B cell (primary cell): ENCODE measurements at regions not wholly inside any gene's neighbourhood (a gene's known extent, or its start where the extent isn't known, plus 50 kb on each side); places are given as distances from the start of the nearest gene placed in this dataset.

Experiments used
- ATAC-seq: fragments of 200-7000 bp; cut with Tn5 transposase; one replicate; pipeline ENCODE4 v1.10.0; 2021; ENCODE audit warnings: low read depth, mild to moderate bottlenecking, moderate number of reproducible peaks, moderate library complexity
- CTCF ChIA-PET: fragments of 350-600 bp; sonication (Branson Sonifier 250); formaldehyde crosslinking; loops from one replicate; lab custom pipeline; 2021; ENCODE audit warnings: antibody characterized with exemption, inconsistent platforms; lab: Charles Lee
- POLR2A ChIA-PET: fragments of 350-600 bp; sonication (Branson Sonifier 250); formaldehyde crosslinking; loops from one replicate; lab custom pipeline; 2021; ENCODE audit warnings: antibody characterized with exemption; lab: Charles Lee
- DNase-seq: peaks from one replicate; pipeline ENCODE4 v3.0.0; 2013
- H2AFZ ChIP-seq: 2 replicates; pipeline ENCODE4 v1.6.1; 2012; ENCODE audit warnings: mild to moderate bottlenecking, low read depth, low read length; ENCODE audit not compliant: insufficient read depth, poor library complexity, severe bottlenecking
- H3K27ac ChIP-seq, 2 donors: 1 replicate in 1 of 2; 2 replicates in 1 of 2; pipeline ENCODE4 v1.5.1; 2012 to 2013; ENCODE audit warnings: low read length in 2 of 2, mild to moderate bottlenecking in 2 of 2, moderate library complexity in 1 of 2
- H3K27me3 ChIP-seq, 4 experiments: fragments of 200-600 bp in 1 of 4; sonication (generic) in 1 of 4; replicated peaks in 1 of 4; 1 replicate in 2 of 4; 2 replicates in 2 of 4; pipeline versions ENCODE4 v1.6.1 to v1.7.0; 2013 to 2016; ENCODE audit warnings: low read length in 3 of 4, mild to moderate bottlenecking in 2 of 4, mixed read lengths in 1 of 4, moderate library complexity in 1 of 4; ENCODE audit not compliant: insufficient read depth in 4 of 4, control insufficient read depth in 3 of 4; ENCODE audit errors: control extremely low read depth in 1 of 4
- H3K36me3 ChIP-seq, 2 experiments: replicated peaks in 1 of 2; 1 replicate in 1 of 2; 2 replicates in 1 of 2; pipeline versions ENCODE4 v1.6.1 to v1.7.1; 2013; ENCODE audit warnings: low read length in 1 of 2; ENCODE audit not compliant: insufficient read depth in 2 of 2, control insufficient read depth in 1 of 2; ENCODE audit errors: control extremely low read depth in 1 of 2, extremely low read depth in 1 of 2
- H3K4me1 ChIP-seq, 2 donors: fragments of 200-600 bp in 1 of 2; sonication (generic) in 1 of 2; 1 replicate in 1 of 2; 2 replicates in 1 of 2; pipeline versions ENCODE4 v1.5.1 to v1.6.1; 2013 to 2017; ENCODE audit warnings: low read length in 2 of 2; ENCODE audit not compliant: control insufficient read depth in 2 of 2, insufficient read depth in 2 of 2
- H3K4me2 ChIP-seq: replicated peaks from 2 replicates; pipeline ENCODE3; 2012; ENCODE audit warnings: mild to moderate bottlenecking, low read depth, low read length; ENCODE audit not compliant: poor library complexity, severe bottlenecking
- H3K4me3 ChIP-seq, 5 experiments: fragments of 200-600 bp in 1 of 5; sonication (generic) in 1 of 5; 1 replicate in 3 of 5; 2 replicates in 2 of 5; pipeline versions ENCODE4 v1.5.1 to v1.7.0; 2011 to 2016; ENCODE audit warnings: low read length in 4 of 5, mild to moderate bottlenecking in 4 of 5, low read depth in 2 of 5, control low read depth in 1 of 5, moderate library complexity in 1 of 5; ENCODE audit not compliant: insufficient read depth in 1 of 5; ENCODE audit errors: control extremely low read depth in 1 of 5, extremely low read depth in 1 of 5
- H3K79me2 ChIP-seq: fragments of 200-600 bp; sonication (generic); one replicate; pipeline ENCODE4 v1.6.0; 2016; ENCODE audit warnings: low read length; ENCODE audit not compliant: control insufficient read depth, insufficient read depth
- H3K9ac ChIP-seq: fragments of 200-600 bp; sonication (generic); 2 replicates; pipeline ENCODE4 v1.6.1; 2017; ENCODE audit warnings: mild to moderate bottlenecking, low read length, moderate library complexity
- H3K9me3 ChIP-seq, 3 donors: one replicate each; pipeline versions ENCODE4 v1.6.1 to v1.7.1; 2013; ENCODE audit warnings: low read length in 2 of 3; ENCODE audit not compliant: control insufficient read depth in 2 of 3, insufficient read depth in 1 of 3; ENCODE audit errors: control extremely low read depth in 1 of 3
- H4K20me1 ChIP-seq: 2 replicates; pipeline ENCODE4 v1.6.0; 2012; ENCODE audit warnings: mild to moderate bottlenecking, low read length; ENCODE audit not compliant: insufficient read depth, control insufficient read depth, poor library complexity, severe bottlenecking
- H3K27ac Mint-ChIP-seq: one replicate; pipeline ENCODE4 v1.8.0; 2021; ENCODE audit warnings: mixed read lengths
- H3K27me3 Mint-ChIP-seq: one replicate; pipeline ENCODE4 v1.8.0; 2021; ENCODE audit warnings: mixed read lengths
- H3K4me1 Mint-ChIP-seq: one replicate; pipeline ENCODE4 v1.8.0; 2021; ENCODE audit warnings: mixed read lengths
- H3K4me3 Mint-ChIP-seq: one replicate; pipeline ENCODE4 v1.8.0; 2021; ENCODE audit warnings: mixed read lengths
- H3K9me3 Mint-ChIP-seq: one replicate; pipeline ENCODE4 v1.8.0; 2022; ENCODE audit warnings: mixed read lengths; ENCODE audit not compliant: insufficient read depth
- EZH2 ChIP-seq: IDR thresholded peaks from 2 replicates; pipeline ENCODE4 v1.6.1; 2012; ENCODE audit warnings: borderline replicate concordance, low read depth, mild to moderate bottlenecking, moderate library complexity, low read length; ENCODE audit not compliant: insufficient read depth, poor library complexity, severe bottlenecking
- WGBS: methylation state at CpG from one replicate; pipeline ENCODE4 v1.1.5; 2013; ENCODE audit warnings: missing lambda C conversion rate; ENCODE audit not compliant: insufficient coverage; 5-methylcytosine and 5-hydroxymethylcytosine counted together
- intact Hi-C: fragments of 100-400 bp; cut with micrococcal nuclease; formaldehyde crosslinking; loops from one replicate; pipeline ENCODE4 v1.10.0; 2022
- TF ChIP-seq, protein P1 (sequence below): fragments of 200-600 bp; IDR thresholded peaks from one replicate; pipeline ENCODE4 v1.8.0; 2022; ENCODE audit warnings: antibody characterized with exemption, mild to moderate bottlenecking

DNA sequence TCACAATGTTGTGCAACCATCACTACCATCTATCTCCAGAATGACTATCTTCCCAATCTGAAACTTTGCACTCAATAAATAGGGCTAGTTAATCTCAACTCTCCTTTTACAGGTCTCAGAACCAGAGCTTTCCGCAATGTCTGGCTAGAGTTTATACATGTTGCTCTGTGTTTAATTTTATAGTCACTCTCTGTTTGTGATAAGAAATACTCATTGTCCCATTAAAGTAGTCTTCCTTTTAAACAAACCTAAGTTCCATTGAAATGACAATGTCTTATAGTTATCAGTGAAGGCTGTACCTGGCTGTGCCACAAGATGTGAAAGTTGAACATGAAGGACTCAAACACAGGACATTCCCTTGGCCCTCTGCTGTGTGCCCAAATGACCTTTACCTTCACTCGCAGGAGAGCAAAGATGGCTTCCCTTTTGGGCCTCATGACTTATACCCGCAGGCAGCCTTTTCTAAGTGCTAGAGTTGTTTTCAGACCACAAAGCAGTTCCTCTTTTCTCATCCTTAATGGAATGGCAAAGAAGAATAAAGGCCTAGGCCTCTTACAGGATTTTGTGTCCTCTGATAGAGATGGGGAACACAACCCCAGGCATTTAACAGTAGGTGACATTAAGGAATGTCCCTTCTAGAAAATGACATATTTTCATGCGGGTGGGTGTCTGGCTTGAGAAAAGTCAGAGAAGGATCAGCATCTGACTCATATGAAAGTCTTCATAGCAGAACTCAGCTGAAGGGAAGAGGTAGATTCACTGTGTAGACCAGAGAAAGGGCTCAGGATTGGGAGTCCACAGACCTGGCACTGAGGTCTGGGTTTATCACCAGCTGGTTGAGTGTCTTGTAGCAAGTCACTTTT lies 69.6 kb upstream of the ATP10B start:
- TF ChIP-seq EZH2 = no peak
- TF ChIP-seq, protein P1, sequence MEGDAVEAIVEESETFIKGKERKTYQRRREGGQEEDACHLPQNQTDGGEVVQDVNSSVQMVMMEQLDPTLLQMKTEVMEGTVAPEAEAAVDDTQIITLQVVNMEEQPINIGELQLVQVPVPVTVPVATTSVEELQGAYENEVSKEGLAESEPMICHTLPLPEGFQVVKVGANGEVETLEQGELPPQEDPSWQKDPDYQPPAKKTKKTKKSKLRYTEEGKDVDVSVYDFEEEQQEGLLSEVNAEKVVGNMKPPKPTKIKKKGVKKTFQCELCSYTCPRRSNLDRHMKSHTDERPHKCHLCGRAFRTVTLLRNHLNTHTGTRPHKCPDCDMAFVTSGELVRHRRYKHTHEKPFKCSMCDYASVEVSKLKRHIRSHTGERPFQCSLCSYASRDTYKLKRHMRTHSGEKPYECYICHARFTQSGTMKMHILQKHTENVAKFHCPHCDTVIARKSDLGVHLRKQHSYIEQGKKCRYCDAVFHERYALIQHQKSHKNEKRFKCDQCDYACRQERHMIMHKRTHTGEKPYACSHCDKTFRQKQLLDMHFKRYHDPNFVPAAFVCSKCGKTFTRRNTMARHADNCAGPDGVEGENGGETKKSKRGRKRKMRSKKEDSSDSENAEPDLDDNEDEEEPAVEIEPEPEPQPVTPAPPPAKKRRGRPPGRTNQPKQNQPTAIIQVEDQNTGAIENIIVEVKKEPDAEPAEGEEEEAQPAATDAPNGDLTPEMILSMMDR = no peak
- DNase-seq (no peak), ATAC-seq (no peak)
- Histone ChIP-seq H3K36me3 (no peaks in the 10 kb centered on the region), H3K27me3 (no peaks in the 10 kb centered on the region), H3K9me3 (no peaks in the 10 kb centered on the region), H3K27ac (no peak overlapping the region), H3K4me1 (no peaks in the 10 kb centered on the region), H3K4me2 (no peak overlapping the region), H2AFZ (no peak overlapping the region), H4K20me1 (no peaks in the 10 kb centered on the region), H3K4me3 (no peak overlapping the region), H3K79me2 (no peaks in the 10 kb centered on the region), H3K9ac (no peak overlapping the region)
- H3K9me3 Mint-ChIP-seq = no peaks in the 10 kb centered on the region
- ChIA-PET CTCF (no interaction called here), POLR2A (no interaction called here)
- peaks cover 3% of the 10 kb centered on the region for H3K27me3 Mint-ChIP-seq
- intact Hi-C loops = no loop called here
- H3K27ac Mint-ChIP-seq = no peak overlapping the region
- H3K4me1 Mint-ChIP-seq = no peaks in the 10 kb centered on the region
- H3K4me3 Mint-ChIP-seq = no peak overlapping the region
- 78% methylated on average over 2 of the region's 4 CpGs for WGBS

DNA sequence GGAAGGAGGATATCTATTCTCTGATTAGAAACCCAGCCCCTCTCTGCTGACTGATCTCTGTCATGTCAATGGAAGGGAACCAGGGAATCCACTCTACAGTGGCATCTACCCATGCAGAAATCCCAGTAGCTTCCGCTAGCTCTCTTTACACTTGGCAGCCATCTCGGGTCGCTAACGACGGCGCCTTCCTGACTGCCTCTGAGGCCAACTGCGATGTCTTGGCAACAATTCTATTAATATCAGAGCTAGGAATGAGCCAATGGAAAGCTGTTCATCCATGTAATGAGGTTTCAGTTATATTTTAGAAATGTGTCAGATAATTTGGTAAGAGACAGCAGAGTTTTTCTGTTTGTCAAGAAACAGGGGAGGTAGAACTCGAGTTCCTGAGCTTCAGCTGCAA lies 67.6 kb upstream of the ATP10B start:
- no peak for DNase-seq
- no peak overlapping the region for H3K27ac ChIP-seq
- H4K20me1 ChIP-seq = no peaks in the 10 kb centered on the region
- WGBS = 85% methylated on average over 3 of the region's 8 CpGs
- H3K4me1 ChIP-seq = no peaks in the 10 kb centered on the region
- Mint-ChIP-seq H3K9me3 (no peaks in the 10 kb centered on the region), H3K27ac (no peak overlapping the region), H3K27me3 (peaks cover 8% of the 10 kb centered on the region), H3K4me3 (no peak overlapping the region), H3K4me1 (no peaks in the 10 kb centered on the region)
- POLR2A ChIA-PET = no interaction called here
- TF ChIP-seq, protein P1 = no peak
- no peak for TF ChIP-seq EZH2
- ATAC-seq = no peak
- no peaks in the 10 kb centered on the region for H3K79me2 ChIP-seq
- no peaks in the 10 kb centered on the region for H3K36me3 ChIP-seq
- no peak overlapping the region for H3K4me3 ChIP-seq
- no peaks in the 10 kb centered on the region for H3K9me3 ChIP-seq
- no peaks in the 10 kb centered on the region for H3K27me3 ChIP-seq
- H3K4me2 ChIP-seq = no peak overlapping the region
- H2AFZ ChIP-seq = no peak overlapping the region
- intact Hi-C loops = no loop called here
- H3K9ac ChIP-seq = no peak overlapping the region
- CTCF ChIA-PET = no interaction called here
